GM23338 (cell line): ENCODE measurements at regions not wholly inside any gene's neighbourhood (a gene's known extent, or its start where the extent isn't known, plus 50 kb on each side); places are given as distances from the start of the nearest gene placed in this dataset.

ENCODE experiments used
- ATAC-seq: fragments of 200-7000 bp; cut with Tn5 transposase; 3 replicates; pipeline ENCODE4 v1.9.1; 2020
- DNase-seq: peaks from one replicate; pipeline ENCODE4 v3.0.0-alpha.2; 2015; ENCODE audit warnings: low spot score
- H2AFZ ChIP-seq: fragments of 200-600 bp; sonication (generic); 2 replicates; pipeline ENCODE4 v1.8.0; 2016; ENCODE audit warnings: antibody characterized with exemption, mild to moderate bottlenecking, moderate library complexity
- H3F3A ChIP-seq: fragments of 200-600 bp; sonication (generic); replicated peaks from 2 replicates; pipeline ENCODE4 v1.8.0; 2017; ENCODE audit warnings: antibody characterized with exemption, mixed run types, low read depth
- H3K27ac ChIP-seq: fragments of 200-600 bp; sonication (generic); 2 replicates; pipeline ENCODE4 v1.6.1; 2016; ENCODE audit warnings: low read depth
- H3K27me3 ChIP-seq: fragments of 200-600 bp; sonication (generic); 2 replicates; pipeline ENCODE4 v1.8.0; 2016; ENCODE audit warnings: mild to moderate bottlenecking, mixed run types, moderate library complexity; ENCODE audit not compliant: insufficient read depth
- H3K36me3 ChIP-seq: fragments of 200-600 bp; sonication (generic); 2 replicates; pipeline ENCODE4 v1.8.0; 2016; ENCODE audit warnings: mild to moderate bottlenecking; ENCODE audit not compliant: insufficient read depth
- H3K4me1 ChIP-seq: fragments of 200-600 bp; sonication (generic); 2 replicates; pipeline ENCODE4 v1.8.0; 2016; ENCODE audit warnings: mild to moderate bottlenecking, moderate library complexity; ENCODE audit not compliant: insufficient read depth
- H3K4me2 ChIP-seq: fragments of 200-600 bp; sonication (generic); 2 replicates; pipeline ENCODE4 v1.7.1; 2017; ENCODE audit warnings: mixed run types
- H3K4me3 ChIP-seq: fragments of 200-600 bp; sonication (generic); 2 replicates; pipeline ENCODE4 v1.6.1; 2016; ENCODE audit warnings: mixed run types
- H3K79me2 ChIP-seq: fragments of 200-600 bp; sonication (generic); replicated peaks from 2 replicates; pipeline ENCODE4 v1.8.0; 2017; ENCODE audit warnings: mild to moderate bottlenecking; ENCODE audit not compliant: insufficient read depth
- H3K9me2 ChIP-seq: fragments of 200-600 bp; sonication (generic); 2 replicates; pipeline ENCODE4 v1.8.0; 2017; ENCODE audit not compliant: insufficient read depth
- H4K20me1 ChIP-seq: fragments of 200-600 bp; sonication (generic); replicated peaks from 2 replicates; pipeline ENCODE4 v1.8.0; 2017; ENCODE audit warnings: mild to moderate bottlenecking; ENCODE audit not compliant: insufficient read depth
- H3K27ac Mint-ChIP-seq: 2 replicates; pipeline ENCODE4 v1.8.0; 2020; ENCODE audit warnings: inconsistent platforms, mild to moderate bottlenecking, moderate library complexity, mixed read lengths
- H3K27me3 Mint-ChIP-seq: 3 replicates; pipeline ENCODE4 v1.8.0; 2022; ENCODE audit warnings: low read depth, mild to moderate bottlenecking, moderate library complexity, mixed read lengths, inconsistent platforms; ENCODE audit not compliant: insufficient read depth, poor library complexity
- H3K36me3 Mint-ChIP-seq: 3 replicates; pipeline ENCODE4 v1.8.0; 2021; ENCODE audit warnings: low read depth, mild to moderate bottlenecking, inconsistent platforms, moderate library complexity, mixed read lengths
- H3K4me1 Mint-ChIP-seq: 3 replicates; pipeline ENCODE4 v1.8.0; 2020; ENCODE audit warnings: mild to moderate bottlenecking, inconsistent platforms, mixed read lengths
- H3K4me3 Mint-ChIP-seq: 3 replicates; pipeline ENCODE4 v1.8.0; 2021; ENCODE audit warnings: moderate library complexity, mild to moderate bottlenecking, inconsistent platforms, mixed read lengths
- H3K9me3 Mint-ChIP-seq: 3 replicates; pipeline ENCODE4 v1.8.0; 2020; ENCODE audit warnings: moderate library complexity, mild to moderate bottlenecking, inconsistent platforms, mixed read lengths
- EZH2 ChIP-seq: fragments of 200-600 bp; sonication (generic); IDR thresholded peaks from one replicate; pipeline ENCODE4 v1.8.0; 2017; ENCODE audit warnings: antibody characterized with exemption, mild to moderate bottlenecking, low read depth; ENCODE audit not compliant: unreplicated experiment
- EZH2phosphoT487 ChIP-seq: fragments of 200-600 bp; sonication (generic); IDR thresholded peaks from one replicate; pipeline ENCODE4 v1.8.1; 2018; ENCODE audit warnings: antibody characterized with exemption; ENCODE audit not compliant: unreplicated experiment
- JUNB ChIP-seq: IDR thresholded peaks from one replicate; pipeline ENCODE4 v1.6.1; 2016; ENCODE audit warnings: antibody characterized with exemption; ENCODE audit not compliant: unreplicated experiment
- NANOG ChIP-seq: IDR thresholded peaks from 2 replicates; pipeline ENCODE4 v1.6.1; 2016; ENCODE audit warnings: antibody characterized with exemption, borderline replicate concordance
- POLR2AphosphoS5 ChIP-seq: IDR thresholded peaks from 2 replicates; pipeline ENCODE4 v1.6.1; 2016; ENCODE audit warnings: antibody characterized with exemption, low read depth
- ZNF114 ChIP-seq: fragments of 250-450 bp; sonication (Bioruptor Pico); IDR thresholded peaks from 2 replicates; pipeline ENCODE4 v1.5.0; 2020; ENCODE audit warnings: mild to moderate bottlenecking, moderate library complexity
- ZNF331 ChIP-seq: fragments of 250-450 bp; sonication (Bioruptor Pico); IDR thresholded peaks from 2 replicates; pipeline ENCODE4 v1.5.0; 2020; ENCODE audit warnings: low read depth, mild to moderate bottlenecking, moderate library complexity
- TF ChIP-seq, protein P1 (sequence below): fragments of 250-450 bp; sonication (Bioruptor Pico); IDR thresholded peaks from 2 replicates; pipeline ENCODE4 v1.5.0; 2020; ENCODE audit warnings: mild to moderate bottlenecking, moderate library complexity
- TF ChIP-seq, protein P2 (sequence below), 2 experiments: fragments of 200-600 bp in 1 of 2; sonication (generic) in 1 of 2; conservative IDR thresholded peaks; 2 replicates each; pipeline versions ENCODE4 v1.5.1 to v1.6.1; 2016 to 2017; ENCODE audit warnings: antibody characterized with exemption in 2 of 2, low read depth in 2 of 2, mild to moderate bottlenecking in 2 of 2, moderate library complexity in 1 of 2
- TF ChIP-seq, protein P3 (sequence below): IDR thresholded peaks from 2 replicates; pipeline ENCODE4 v1.6.1; 2016; ENCODE audit warnings: antibody characterized with exemption
- TF ChIP-seq, protein P4 (sequence below): IDR thresholded peaks from one replicate; pipeline ENCODE4 v1.6.1; 2018; ENCODE audit warnings: antibody characterized with exemption; ENCODE audit not compliant: unreplicated experiment

DNA sequence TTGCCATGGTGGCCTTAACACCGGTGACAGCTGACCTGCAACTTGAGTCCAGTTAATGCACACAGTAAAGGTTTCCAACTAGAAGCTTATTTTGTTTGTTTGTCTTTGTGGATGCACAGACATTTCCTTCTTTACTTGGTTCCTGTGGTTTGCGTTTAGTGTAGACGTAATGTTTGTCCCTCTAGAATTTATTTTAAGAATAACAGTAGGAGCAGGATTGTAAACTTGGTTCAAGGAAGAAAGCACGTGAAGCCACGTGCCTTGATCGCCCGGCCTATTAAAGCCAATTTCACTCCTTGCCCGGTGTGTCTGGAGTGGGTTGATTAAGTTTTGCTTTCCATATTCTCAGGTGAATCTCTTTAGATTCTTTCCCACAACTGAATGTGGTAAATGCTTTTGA is 263.2 kb upstream of the C2CD4B start:
- Histone ChIP-seq H3K4me1 (peaks cover 14% of the 10 kb centered on the region), H3K27ac (no peak overlapping the region), H3K36me3 (no peaks in the 10 kb centered on the region), H3K27me3 (no peaks in the 10 kb centered on the region), H3K4me3 (no peak overlapping the region), H2AFZ (no peak overlapping the region), H3K9me2 (no peaks in the 10 kb centered on the region), H3K79me2 (peaks cover 13% of the 10 kb centered on the region; the same call in 1 of the 2 replicates), H3F3A (no peaks in the 10 kb centered on the region), H3K4me2 (no peak overlapping the region), H4K20me1 (no peaks in the 10 kb centered on the region; the same call in 1 of the 2 replicates)
- Mint-ChIP-seq H3K4me3 (no peak overlapping the region), H3K27ac (no peak overlapping the region), H3K36me3 (no peaks in the 10 kb centered on the region), H3K4me1 (peaks cover 18% of the 10 kb centered on the region), H3K9me3 (no peaks in the 10 kb centered on the region), H3K27me3 (peaks cover 3% of the 10 kb centered on the region)
- TF ChIP-seq JUNB (no peak), ZNF331 (CRISPR knock-in tag) (no peak), EZH2phosphoT487 (no peak), EZH2 (no peak), POLR2AphosphoS5 (no peak), NANOG (no peak), ZNF114 (no peak)
- TF ChIP-seq, protein P1, sequence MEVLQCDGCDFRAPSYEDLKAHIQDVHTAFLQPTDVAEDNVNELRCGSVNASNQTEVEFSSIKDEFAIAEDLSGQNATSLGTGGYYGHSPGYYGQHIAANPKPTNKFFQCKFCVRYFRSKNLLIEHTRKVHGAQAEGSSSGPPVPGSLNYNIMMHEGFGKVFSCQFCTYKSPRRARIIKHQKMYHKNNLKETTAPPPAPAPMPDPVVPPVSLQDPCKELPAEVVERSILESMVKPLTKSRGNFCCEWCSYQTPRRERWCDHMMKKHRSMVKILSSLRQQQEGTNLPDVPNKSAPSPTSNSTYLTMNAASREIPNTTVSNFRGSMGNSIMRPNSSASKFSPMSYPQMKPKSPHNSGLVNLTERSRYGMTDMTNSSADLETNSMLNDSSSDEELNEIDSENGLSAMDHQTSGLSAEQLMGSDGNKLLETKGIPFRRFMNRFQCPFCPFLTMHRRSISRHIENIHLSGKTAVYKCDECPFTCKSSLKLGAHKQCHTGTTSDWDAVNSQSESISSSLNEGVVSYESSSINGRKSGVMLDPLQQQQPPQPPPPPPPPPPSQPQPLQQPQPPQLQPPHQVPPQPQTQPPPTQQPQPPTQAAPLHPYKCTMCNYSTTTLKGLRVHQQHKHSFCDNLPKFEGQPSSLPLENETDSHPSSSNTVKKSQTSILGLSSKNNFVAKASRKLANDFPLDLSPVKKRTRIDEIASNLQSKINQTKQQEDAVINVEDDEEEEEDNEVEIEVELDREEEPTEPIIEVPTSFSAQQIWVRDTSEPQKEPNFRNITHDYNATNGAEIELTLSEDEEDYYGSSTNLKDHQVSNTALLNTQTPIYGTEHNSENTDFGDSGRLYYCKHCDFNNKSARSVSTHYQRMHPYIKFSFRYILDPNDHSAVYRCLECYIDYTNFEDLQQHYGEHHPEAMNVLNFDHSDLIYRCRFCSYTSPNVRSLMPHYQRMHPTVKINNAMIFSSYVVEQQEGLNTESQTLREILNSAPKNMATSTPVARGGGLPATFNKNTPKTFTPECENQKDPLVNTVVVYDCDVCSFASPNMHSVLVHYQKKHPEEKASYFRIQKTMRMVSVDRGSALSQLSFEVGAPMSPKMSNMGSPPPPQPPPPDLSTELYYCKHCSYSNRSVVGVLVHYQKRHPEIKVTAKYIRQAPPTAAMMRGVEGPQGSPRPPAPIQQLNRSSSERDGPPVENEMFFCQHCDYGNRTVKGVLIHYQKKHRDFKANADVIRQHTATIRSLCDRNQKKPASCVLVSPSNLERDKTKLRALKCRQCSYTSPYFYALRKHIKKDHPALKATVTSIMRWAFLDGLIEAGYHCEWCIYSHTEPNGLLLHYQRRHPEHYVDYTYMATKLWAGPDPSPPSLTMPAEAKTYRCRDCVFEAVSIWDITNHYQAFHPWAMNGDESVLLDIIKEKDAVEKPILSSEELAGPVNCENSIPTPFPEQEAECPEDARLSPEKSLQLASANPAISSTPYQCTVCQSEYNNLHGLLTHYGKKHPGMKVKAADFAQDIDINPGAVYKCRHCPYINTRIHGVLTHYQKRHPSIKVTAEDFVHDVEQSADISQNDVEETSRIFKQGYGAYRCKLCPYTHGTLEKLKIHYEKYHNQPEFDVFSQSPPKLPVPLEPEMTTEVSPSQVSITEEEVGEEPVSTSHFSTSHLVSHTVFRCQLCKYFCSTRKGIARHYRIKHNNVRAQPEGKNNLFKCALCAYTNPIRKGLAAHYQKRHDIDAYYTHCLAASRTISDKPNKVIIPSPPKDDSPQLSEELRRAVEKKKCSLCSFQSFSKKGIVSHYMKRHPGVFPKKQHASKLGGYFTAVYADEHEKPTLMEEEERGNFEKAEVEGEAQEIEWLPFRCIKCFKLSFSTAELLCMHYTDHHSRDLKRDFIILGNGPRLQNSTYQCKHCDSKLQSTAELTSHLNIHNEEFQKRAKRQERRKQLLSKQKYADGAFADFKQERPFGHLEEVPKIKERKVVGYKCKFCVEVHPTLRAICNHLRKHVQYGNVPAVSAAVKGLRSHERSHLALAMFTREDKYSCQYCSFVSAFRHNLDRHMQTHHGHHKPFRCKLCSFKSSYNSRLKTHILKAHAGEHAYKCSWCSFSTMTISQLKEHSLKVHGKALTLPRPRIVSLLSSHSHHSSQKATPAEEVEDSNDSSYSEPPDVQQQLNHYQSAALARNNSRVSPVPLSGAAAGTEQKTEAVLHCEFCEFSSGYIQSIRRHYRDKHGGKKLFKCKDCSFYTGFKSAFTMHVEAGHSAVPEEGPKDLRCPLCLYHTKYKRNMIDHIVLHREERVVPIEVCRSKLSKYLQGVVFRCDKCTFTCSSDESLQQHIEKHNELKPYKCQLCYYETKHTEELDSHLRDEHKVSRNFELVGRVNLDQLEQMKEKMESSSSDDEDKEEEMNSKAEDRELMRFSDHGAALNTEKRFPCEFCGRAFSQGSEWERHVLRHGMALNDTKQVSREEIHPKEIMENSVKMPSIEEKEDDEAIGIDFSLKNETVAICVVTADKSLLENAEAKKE (CRISPR knock-in tag), result no peak
- TF ChIP-seq, protein P2, sequence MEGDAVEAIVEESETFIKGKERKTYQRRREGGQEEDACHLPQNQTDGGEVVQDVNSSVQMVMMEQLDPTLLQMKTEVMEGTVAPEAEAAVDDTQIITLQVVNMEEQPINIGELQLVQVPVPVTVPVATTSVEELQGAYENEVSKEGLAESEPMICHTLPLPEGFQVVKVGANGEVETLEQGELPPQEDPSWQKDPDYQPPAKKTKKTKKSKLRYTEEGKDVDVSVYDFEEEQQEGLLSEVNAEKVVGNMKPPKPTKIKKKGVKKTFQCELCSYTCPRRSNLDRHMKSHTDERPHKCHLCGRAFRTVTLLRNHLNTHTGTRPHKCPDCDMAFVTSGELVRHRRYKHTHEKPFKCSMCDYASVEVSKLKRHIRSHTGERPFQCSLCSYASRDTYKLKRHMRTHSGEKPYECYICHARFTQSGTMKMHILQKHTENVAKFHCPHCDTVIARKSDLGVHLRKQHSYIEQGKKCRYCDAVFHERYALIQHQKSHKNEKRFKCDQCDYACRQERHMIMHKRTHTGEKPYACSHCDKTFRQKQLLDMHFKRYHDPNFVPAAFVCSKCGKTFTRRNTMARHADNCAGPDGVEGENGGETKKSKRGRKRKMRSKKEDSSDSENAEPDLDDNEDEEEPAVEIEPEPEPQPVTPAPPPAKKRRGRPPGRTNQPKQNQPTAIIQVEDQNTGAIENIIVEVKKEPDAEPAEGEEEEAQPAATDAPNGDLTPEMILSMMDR (conservative IDR thresholded peaks at IDR 0.05; ENCODE audit: low read depth in 2 of 2), result no peak
- TF ChIP-seq, protein P3, sequence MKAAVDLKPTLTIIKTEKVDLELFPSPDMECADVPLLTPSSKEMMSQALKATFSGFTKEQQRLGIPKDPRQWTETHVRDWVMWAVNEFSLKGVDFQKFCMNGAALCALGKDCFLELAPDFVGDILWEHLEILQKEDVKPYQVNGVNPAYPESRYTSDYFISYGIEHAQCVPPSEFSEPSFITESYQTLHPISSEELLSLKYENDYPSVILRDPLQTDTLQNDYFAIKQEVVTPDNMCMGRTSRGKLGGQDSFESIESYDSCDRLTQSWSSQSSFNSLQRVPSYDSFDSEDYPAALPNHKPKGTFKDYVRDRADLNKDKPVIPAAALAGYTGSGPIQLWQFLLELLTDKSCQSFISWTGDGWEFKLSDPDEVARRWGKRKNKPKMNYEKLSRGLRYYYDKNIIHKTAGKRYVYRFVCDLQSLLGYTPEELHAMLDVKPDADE, result no peak
- TF ChIP-seq, protein P4, sequence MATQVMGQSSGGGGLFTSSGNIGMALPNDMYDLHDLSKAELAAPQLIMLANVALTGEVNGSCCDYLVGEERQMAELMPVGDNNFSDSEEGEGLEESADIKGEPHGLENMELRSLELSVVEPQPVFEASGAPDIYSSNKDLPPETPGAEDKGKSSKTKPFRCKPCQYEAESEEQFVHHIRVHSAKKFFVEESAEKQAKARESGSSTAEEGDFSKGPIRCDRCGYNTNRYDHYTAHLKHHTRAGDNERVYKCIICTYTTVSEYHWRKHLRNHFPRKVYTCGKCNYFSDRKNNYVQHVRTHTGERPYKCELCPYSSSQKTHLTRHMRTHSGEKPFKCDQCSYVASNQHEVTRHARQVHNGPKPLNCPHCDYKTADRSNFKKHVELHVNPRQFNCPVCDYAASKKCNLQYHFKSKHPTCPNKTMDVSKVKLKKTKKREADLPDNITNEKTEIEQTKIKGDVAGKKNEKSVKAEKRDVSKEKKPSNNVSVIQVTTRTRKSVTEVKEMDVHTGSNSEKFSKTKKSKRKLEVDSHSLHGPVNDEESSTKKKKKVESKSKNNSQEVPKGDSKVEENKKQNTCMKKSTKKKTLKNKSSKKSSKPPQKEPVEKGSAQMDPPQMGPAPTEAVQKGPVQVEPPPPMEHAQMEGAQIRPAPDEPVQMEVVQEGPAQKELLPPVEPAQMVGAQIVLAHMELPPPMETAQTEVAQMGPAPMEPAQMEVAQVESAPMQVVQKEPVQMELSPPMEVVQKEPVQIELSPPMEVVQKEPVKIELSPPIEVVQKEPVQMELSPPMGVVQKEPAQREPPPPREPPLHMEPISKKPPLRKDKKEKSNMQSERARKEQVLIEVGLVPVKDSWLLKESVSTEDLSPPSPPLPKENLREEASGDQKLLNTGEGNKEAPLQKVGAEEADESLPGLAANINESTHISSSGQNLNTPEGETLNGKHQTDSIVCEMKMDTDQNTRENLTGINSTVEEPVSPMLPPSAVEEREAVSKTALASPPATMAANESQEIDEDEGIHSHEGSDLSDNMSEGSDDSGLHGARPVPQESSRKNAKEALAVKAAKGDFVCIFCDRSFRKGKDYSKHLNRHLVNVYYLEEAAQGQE, result no peak
- ATAC-seq (no peak), DNase-seq (no peak)
